ENCODE measurements at regions not wholly inside any gene's neighbourhood (a gene's known extent, or its start where the extent isn't known, plus 50 kb on each side); places are given as distances from the start of the nearest gene placed in this dataset.

GRCh38 chr6:18577491-18577890, 190.3 kb downstream of the RNF144B start:
- Histone ChIP-seq H3K27ac (no peak overlapping the region), H3K4me2 (no peak overlapping the region), H3K27me3 (ENCODE audit: insufficient read depth, low read depth) (no peaks in the 10 kb centered on the region), H3K36me3 (ENCODE audit: insufficient read depth) (no peaks in the 10 kb centered on the region), H3K4me1 (ENCODE audit: low read depth, poor library complexity, severe bottlenecking) (no peaks in the 10 kb centered on the region), H3K9ac (no peak overlapping the region), H3K4me3 (IDR thresholded peaks at IDR 0.05; ENCODE audit: insufficient read depth, low read depth, low read length) (no peak overlapping the region), H2AFZ (ENCODE audit: low read depth) (no peak overlapping the region), H3K79me2 (ENCODE audit: insufficient read depth, low read depth) (no peaks in the 10 kb centered on the region), H4K20me1 (ENCODE audit: insufficient read depth) (no peaks in the 10 kb centered on the region)
- no peak for TF ChIP-seq CTCF (conservative IDR thresholded peaks at IDR 0.05; ENCODE audit: low read depth, low read length)

- H3K36me3 ChIP-seq (ENCODE audit: insufficient read depth) = no peaks in the 10 kb centered on the region
- H3K27me3 ChIP-seq (ENCODE audit: insufficient read depth, low read depth) = no peaks in the 10 kb centered on the region
- H3K4me1 ChIP-seq (ENCODE audit: low read depth, poor library complexity, severe bottlenecking) = no peaks in the 10 kb centered on the region
- H3K79me2 ChIP-seq (ENCODE audit: insufficient read depth, low read depth) = no peaks in the 10 kb centered on the region
- H3K9ac ChIP-seq = no peak overlapping the region
- TF ChIP-seq CTCF (conservative IDR thresholded peaks at IDR 0.05; ENCODE audit: low read depth, low read length) = no peak
- H3K4me2 ChIP-seq = no peak overlapping the region
- H3K27ac ChIP-seq = no peak overlapping the region
- no peak overlapping the region for H2AFZ ChIP-seq (ENCODE audit: low read depth)
- no peak overlapping the region for H3K4me3 ChIP-seq (IDR thresholded peaks at IDR 0.05; ENCODE audit: insufficient read depth, low read depth, low read length)
- no peaks in the 10 kb centered on the region for H4K20me1 ChIP-seq (ENCODE audit: insufficient read depth)
Measured at GRCh38 chr6:18579166-18579565, 192.0 kb downstream of the RNF144B start.

GRCh38 chr6:18579869-18580268, 192.7 kb downstream of the RNF144B start:
- TF ChIP-seq CTCF (conservative IDR thresholded peaks at IDR 0.05; ENCODE audit: low read depth, low read length) = no peak
- H3K27ac ChIP-seq = no peak overlapping the region
- no peak overlapping the region for H2AFZ ChIP-seq (ENCODE audit: low read depth)
- H3K36me3 ChIP-seq (ENCODE audit: insufficient read depth) = no peaks in the 10 kb centered on the region
- no peak overlapping the region for H3K4me2 ChIP-seq
- H3K79me2 ChIP-seq (ENCODE audit: insufficient read depth, low read depth) = no peaks in the 10 kb centered on the region
- H3K4me1 ChIP-seq (ENCODE audit: low read depth, poor library complexity, severe bottlenecking) = no peaks in the 10 kb centered on the region
- no peaks in the 10 kb centered on the region for H3K27me3 ChIP-seq (ENCODE audit: insufficient read depth, low read depth)
- H3K4me3 ChIP-seq (IDR thresholded peaks at IDR 0.05; ENCODE audit: insufficient read depth, low read depth, low read length) = no peak overlapping the region
- H3K9ac ChIP-seq = no peak overlapping the region
- no peaks in the 10 kb centered on the region for H4K20me1 ChIP-seq (ENCODE audit: insufficient read depth)

DNA sequence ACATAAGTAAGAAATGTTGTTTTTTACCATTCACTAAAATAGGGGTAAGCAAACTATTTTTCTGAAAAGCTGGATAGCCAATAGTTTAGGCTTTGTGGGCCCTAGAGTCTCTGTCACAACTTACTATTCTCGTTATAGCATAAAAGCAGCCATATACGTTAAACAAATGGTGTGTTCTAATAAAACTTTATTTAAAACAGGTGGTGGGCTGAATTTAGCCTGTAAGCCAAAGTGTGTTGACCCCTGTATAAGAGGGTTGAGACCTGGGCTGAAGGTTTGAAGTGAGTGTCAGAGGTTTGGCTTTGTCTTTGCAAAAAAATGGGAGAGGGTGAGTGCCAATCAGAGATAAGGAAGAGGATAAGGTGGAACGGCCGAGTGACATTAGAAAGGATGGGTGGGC, 197.2 kb downstream of the RNF144B start:
- Histone ChIP-seq H3K36me3 (ENCODE audit: insufficient read depth) (no peaks in the 10 kb centered on the region), H3K4me2 (no peak overlapping the region), H2AFZ (ENCODE audit: low read depth) (no peak overlapping the region), H4K20me1 (ENCODE audit: insufficient read depth) (no peaks in the 10 kb centered on the region), H3K27ac (no peak overlapping the region), H3K9ac (no peak overlapping the region), H3K4me1 (ENCODE audit: low read depth, poor library complexity, severe bottlenecking) (peaks cover 5% of the 10 kb centered on the region), H3K79me2 (ENCODE audit: insufficient read depth, low read depth) (no peaks in the 10 kb centered on the region), H3K27me3 (ENCODE audit: insufficient read depth, low read depth) (no peaks in the 10 kb centered on the region), H3K4me3 (IDR thresholded peaks at IDR 0.05; ENCODE audit: insufficient read depth, low read depth, low read length) (no peak overlapping the region)
- no peak for TF ChIP-seq CTCF (conservative IDR thresholded peaks at IDR 0.05; ENCODE audit: low read depth, low read length)
